Stimulated activated CD4-positive, alpha-beta T cell treated with anti-CD3 and anti-CD28 coated beads, Interleukin-4, amount 100 ng/mL, for 4 hours (primary cell): ENCODE measurements at regions not wholly inside any gene's neighbourhood (a gene's known extent, or its start where the extent isn't known, plus 50 kb on each side); places are given as distances from the start of the nearest gene placed in this dataset.
"Not testable (repeated sequence)": the region's sequence is repeated elsewhere in the genome, so short reads cannot be mapped to it uniquely, and the experiment has no call there.

Experiments used
- DNase-seq, 2 experiments: peaks; one replicate each; pipeline ENCODE4 v3.0.0-alpha.2; 2020

GRCh38 chr19:30105316-30105715, 163.3 kb downstream of the URI1 start:
- no peak for DNase-seq

GRCh38 chr19:30105727-30106126, 163.7 kb downstream of the URI1 start:
- no peak for DNase-seq

- DNase-seq: no peak
These were observed 164.5 kb downstream of the URI1 start for GRCh38 chr19:30106417-30107095.

- DNase-seq: no peak
These were observed 165.2 kb downstream of the URI1 start for GRCh38 chr19:30107251-30107650.

GRCh38 chr19:30109565-30109964, 167.5 kb downstream of the URI1 start:
- DNase-seq: no peak

GRCh38 chr19:30111021-30111855, 169.2 kb downstream of the URI1 start:
- no peak for DNase-seq

GRCh38 chr19:30112171-30112570, 170.1 kb downstream of the URI1 start:
- no peak for DNase-seq

- DNase-seq: no peak
These were observed 170.6 kb downstream of the URI1 start for GRCh38 chr19:30112666-30113065.

- DNase-seq: no peak
These were observed 171.1 kb downstream of the URI1 start for GRCh38 chr19:30113186-30113585.

- DNase-seq: not testable (repeated sequence)
These were observed 172.1 kb downstream of the URI1 start for GRCh38 chr19:30114095-30114494.

- DNase-seq: no peak
These were observed 173.9 kb downstream of the URI1 start for GRCh38 chr19:30115947-30116346.

GRCh38 chr19:30116530-30116929, 174.5 kb downstream of the URI1 start:
- no peak for DNase-seq

GRCh38 chr19:30116984-30117555, 175.0 kb downstream of the URI1 start:
- DNase-seq: no peak

GRCh38 chr19:30117636-30118145, 175.7 kb downstream of the URI1 start:
- no peak for DNase-seq

- no peak for DNase-seq
These were observed 176.2 kb downstream of the URI1 start for GRCh38 chr19:30118221-30118620.

GRCh38 chr19:30118760-30119159, 176.7 kb downstream of the URI1 start:
- DNase-seq: no peak

- no peak for DNase-seq
These were observed 177.3 kb downstream of the URI1 start for GRCh38 chr19:30119180-30119908.

- DNase-seq: no peak
These were observed 178.9 kb downstream of the URI1 start for GRCh38 chr19:30120860-30121484.

GRCh38 chr19:30122431-30122830, 180.4 kb downstream of the URI1 start:
- no peak for DNase-seq

- no peak for DNase-seq
These were observed 181.1 kb downstream of the URI1 start for GRCh38 chr19:30123119-30123518.

- no peak for DNase-seq
These were observed 181.6 kb downstream of the URI1 start for GRCh38 chr19:30123611-30124010.

GRCh38 chr19:30128211-30128610, 186.2 kb downstream of the URI1 start:
- DNase-seq: no peak
